ENCODE measurements at regions not wholly inside any gene's neighbourhood (a gene's known extent, or its start where the extent isn't known, plus 50 kb on each side); places are given as distances from the start of the nearest gene placed in this dataset.

DNA sequence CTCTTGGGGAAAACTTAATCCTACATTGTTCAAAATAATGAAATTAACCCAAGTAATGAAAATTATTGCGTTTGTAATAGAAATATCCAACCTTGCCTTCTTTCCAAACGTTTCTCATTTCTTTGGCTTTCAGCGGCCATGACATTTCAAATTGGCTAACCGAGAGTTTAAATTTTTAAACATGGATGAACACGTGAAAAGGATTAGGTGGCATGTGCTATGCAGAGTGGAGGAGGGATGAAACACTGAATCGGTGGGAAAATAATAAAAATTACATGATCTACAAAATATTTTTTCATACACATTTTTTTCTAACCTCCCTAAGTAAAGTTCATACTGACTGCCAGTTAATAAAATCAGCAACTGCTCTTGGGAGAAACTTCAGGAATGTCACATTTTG, 728.4 kb upstream of the PKDCC start:
- no peaks in the 10 kb centered on the region for H3K79me2 ChIP-seq (ENCODE audit: insufficient read depth, low read depth)
- H3K4me1 ChIP-seq (ENCODE audit: low read depth, poor library complexity, severe bottlenecking) = no peaks in the 10 kb centered on the region
- no peaks in the 10 kb centered on the region for H3K36me3 ChIP-seq (ENCODE audit: insufficient read depth)
- H3K9ac ChIP-seq = no peak overlapping the region
- no peak overlapping the region for H3K27ac ChIP-seq
- H3K4me2 ChIP-seq = no peak overlapping the region
- no peaks in the 10 kb centered on the region for H3K27me3 ChIP-seq (ENCODE audit: insufficient read depth, low read depth)
- H2AFZ ChIP-seq (ENCODE audit: low read depth) = no peak overlapping the region
- H3K4me3 ChIP-seq (IDR thresholded peaks at IDR 0.05; ENCODE audit: insufficient read depth, low read depth, low read length) = no peak overlapping the region
- H4K20me1 ChIP-seq (ENCODE audit: insufficient read depth) = no peaks in the 10 kb centered on the region
- TF ChIP-seq, protein P1, sequence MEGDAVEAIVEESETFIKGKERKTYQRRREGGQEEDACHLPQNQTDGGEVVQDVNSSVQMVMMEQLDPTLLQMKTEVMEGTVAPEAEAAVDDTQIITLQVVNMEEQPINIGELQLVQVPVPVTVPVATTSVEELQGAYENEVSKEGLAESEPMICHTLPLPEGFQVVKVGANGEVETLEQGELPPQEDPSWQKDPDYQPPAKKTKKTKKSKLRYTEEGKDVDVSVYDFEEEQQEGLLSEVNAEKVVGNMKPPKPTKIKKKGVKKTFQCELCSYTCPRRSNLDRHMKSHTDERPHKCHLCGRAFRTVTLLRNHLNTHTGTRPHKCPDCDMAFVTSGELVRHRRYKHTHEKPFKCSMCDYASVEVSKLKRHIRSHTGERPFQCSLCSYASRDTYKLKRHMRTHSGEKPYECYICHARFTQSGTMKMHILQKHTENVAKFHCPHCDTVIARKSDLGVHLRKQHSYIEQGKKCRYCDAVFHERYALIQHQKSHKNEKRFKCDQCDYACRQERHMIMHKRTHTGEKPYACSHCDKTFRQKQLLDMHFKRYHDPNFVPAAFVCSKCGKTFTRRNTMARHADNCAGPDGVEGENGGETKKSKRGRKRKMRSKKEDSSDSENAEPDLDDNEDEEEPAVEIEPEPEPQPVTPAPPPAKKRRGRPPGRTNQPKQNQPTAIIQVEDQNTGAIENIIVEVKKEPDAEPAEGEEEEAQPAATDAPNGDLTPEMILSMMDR (conservative IDR thresholded peaks at IDR 0.05; ENCODE audit: low read depth, low read length) = no peak

DNA sequence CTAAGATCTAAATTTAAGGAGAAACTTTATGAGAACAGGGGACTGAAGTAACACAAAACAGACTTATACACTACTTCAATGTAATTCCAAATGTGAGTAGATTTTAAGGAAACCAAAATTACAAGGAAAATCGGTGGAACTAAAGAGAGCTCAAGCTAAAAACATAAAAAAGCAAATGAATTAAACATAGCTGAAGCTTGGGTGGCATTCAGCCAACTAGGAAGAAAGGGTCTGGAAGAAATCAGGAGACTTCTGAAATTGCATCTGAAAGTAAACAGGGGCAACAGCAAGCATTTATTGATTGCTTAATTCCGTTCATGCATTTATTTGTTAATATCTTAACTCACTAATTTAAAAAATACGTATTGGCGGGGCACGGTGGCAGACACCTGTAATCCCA, 727.3 kb upstream of the PKDCC start:
- H3K36me3 ChIP-seq (ENCODE audit: insufficient read depth) = no peaks in the 10 kb centered on the region

DNA sequence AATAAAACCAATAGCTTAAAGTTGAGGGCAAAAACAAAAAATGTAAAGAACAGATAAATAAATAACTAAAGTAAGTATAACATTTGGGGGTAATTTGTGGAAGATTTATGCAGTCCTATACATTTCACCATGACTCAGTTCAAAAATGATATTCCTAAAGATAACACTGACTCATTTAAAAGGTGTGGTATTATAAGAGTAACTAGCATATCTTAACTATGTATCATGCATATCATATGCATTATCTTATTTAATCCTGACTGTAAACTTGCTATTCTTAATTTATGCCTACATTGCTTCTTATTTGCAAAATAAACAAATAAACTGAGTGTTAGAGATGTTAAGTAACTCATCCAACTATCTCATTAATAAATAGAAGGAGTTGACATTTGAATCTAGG, 726.5 kb upstream of the PKDCC start:
- Histone ChIP-seq H2AFZ (ENCODE audit: low read depth) (no peak overlapping the region), H3K4me2 (no peak overlapping the region), H3K36me3 (ENCODE audit: insufficient read depth) (no peaks in the 10 kb centered on the region), H3K4me1 (ENCODE audit: low read depth, poor library complexity, severe bottlenecking) (no peaks in the 10 kb centered on the region), H3K79me2 (ENCODE audit: insufficient read depth, low read depth) (no peaks in the 10 kb centered on the region), H3K4me3 (IDR thresholded peaks at IDR 0.05; ENCODE audit: insufficient read depth, low read depth, low read length) (no peak overlapping the region), H3K9ac (no peak overlapping the region), H3K27me3 (ENCODE audit: insufficient read depth, low read depth) (no peaks in the 10 kb centered on the region), H4K20me1 (ENCODE audit: insufficient read depth) (no peaks in the 10 kb centered on the region), H3K27ac (no peak overlapping the region)
- TF ChIP-seq, protein P1 (conservative IDR thresholded peaks at IDR 0.05; ENCODE audit: low read depth, low read length) = no peak

More for the DNA sequence above, 727.3 kb upstream of the PKDCC start:
- Histone ChIP-seq H3K27me3 (ENCODE audit: insufficient read depth, low read depth) (no peaks in the 10 kb centered on the region), H3K27ac (no peak overlapping the region), H3K79me2 (ENCODE audit: insufficient read depth, low read depth) (no peaks in the 10 kb centered on the region), H3K4me3 (IDR thresholded peaks at IDR 0.05; ENCODE audit: insufficient read depth, low read depth, low read length) (no peak overlapping the region), H4K20me1 (ENCODE audit: insufficient read depth) (no peaks in the 10 kb centered on the region), H3K9ac (no peak overlapping the region), H3K4me1 (ENCODE audit: low read depth, poor library complexity, severe bottlenecking) (no peaks in the 10 kb centered on the region), H3K4me2 (no peak overlapping the region), H2AFZ (ENCODE audit: low read depth) (no peak overlapping the region)
- TF ChIP-seq, protein P1 (conservative IDR thresholded peaks at IDR 0.05; ENCODE audit: low read depth, low read length) = no peak

DNA sequence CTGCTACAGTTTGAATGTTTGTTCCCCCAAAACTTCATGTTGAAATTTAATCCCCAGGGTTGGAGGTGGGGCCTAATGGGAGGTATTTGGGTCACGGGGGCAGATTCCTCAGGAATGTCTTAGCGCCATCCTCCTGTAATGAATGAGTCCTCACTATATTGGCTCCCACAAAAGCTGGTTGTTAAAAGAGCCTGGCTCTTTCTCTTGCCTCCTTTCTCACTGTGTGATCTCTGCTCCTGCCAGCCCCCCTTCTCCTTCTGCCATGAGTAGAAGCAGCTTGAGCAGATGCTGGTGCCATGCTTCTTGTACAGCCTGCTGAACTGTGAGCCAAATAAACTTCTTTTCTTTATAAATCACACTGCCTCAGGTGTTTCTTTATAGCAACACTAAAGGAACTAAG, 721.0 kb upstream of the PKDCC start:
- Histone ChIP-seq H3K27ac (no peak overlapping the region), H2AFZ (ENCODE audit: low read depth) (no peak overlapping the region), H3K9ac (no peak overlapping the region), H3K36me3 (ENCODE audit: insufficient read depth) (no peaks in the 10 kb centered on the region), H3K27me3 (ENCODE audit: insufficient read depth, low read depth) (no peaks in the 10 kb centered on the region), H3K79me2 (ENCODE audit: insufficient read depth, low read depth) (no peaks in the 10 kb centered on the region), H3K4me1 (ENCODE audit: low read depth, poor library complexity, severe bottlenecking) (no peaks in the 10 kb centered on the region), H4K20me1 (ENCODE audit: insufficient read depth) (no peaks in the 10 kb centered on the region), H3K4me3 (IDR thresholded peaks at IDR 0.05; ENCODE audit: insufficient read depth, low read depth, low read length) (no peak overlapping the region), H3K4me2 (no peak overlapping the region)
- TF ChIP-seq, protein P1 (conservative IDR thresholded peaks at IDR 0.05; ENCODE audit: low read depth, low read length) = no peak
